ENCODE measurements at regions not wholly inside any gene's neighbourhood (a gene's known extent, or its start where the extent isn't known, plus 50 kb on each side); places are given as distances from the start of the nearest gene placed in this dataset.
"Not testable (repeated sequence)": the region's sequence is repeated elsewhere in the genome, so short reads cannot be mapped to it uniquely, and the experiment has no call there.

- DNase-seq, result no peak
These were observed 100.8 kb upstream of the UGP2 start for GRCh38 chr2:63740943-63741342.

- DNase-seq, result no peak
These were observed 99.7 kb upstream of the UGP2 start for GRCh38 chr2:63741884-63742579.

GRCh38 chr2:63742580-63742976 lies 99.1 kb upstream of the UGP2 start:
- no peak for DNase-seq

DNA sequence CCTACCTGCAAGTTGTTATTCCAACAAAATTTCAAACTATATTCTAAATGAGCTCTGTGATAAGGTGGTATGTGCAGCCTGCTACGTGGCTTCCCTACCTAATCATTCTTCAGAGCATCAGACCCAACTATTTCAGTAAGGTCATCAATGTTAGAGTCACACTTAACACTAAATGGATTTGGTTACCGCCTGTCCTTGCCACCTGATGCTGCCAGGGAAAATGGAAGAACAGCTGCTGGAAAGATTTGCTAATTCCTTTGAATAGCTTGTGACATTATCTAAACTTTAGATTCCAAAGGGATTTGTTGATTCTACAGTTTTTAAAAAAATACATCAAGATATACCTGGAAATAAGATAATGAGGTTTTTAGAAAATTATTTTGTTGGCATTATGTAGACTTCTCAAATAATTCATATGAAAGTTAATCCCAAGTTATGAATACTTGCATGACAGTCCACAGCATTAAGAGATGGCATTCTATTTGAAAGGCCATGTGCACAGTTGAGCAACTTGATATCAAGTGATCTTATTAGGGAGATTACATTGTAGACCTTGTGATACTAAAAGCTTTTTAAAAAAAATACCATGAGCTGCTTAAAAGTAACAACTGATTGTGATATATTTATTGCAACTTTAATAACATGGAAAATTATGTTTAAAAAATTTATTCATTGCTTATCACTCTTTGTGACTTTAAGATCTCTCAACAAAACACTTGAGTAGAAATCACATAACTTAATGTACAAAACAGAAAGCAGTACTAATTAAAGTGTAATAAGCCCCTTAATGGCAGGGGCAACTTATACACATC lies 98.3 kb upstream of the UGP2 start:
- DNase-seq, result no peak

- DNase-seq, result no peak
These were observed 97.4 kb upstream of the UGP2 start for GRCh38 chr2:63743982-63744966.

DNA sequence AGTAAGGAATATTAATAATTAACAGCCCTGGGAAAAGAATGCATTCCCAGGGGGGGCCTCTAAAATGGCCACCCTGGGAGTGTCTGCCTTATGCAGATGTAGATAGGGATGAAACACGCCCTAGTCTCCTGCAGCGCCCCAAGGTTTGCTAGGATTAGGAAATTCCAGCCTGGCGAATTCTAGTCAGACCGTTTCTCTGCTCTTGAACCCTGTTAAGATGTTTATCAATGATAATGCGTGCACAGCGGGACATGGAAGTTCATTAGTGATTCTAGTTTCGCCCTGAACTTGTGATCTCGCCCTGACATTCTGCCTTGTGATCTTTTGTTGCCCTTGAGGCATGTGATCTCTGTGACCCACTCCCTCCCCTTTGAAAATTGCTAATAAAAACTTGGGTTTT lies 95.1 kb upstream of the UGP2 start:
- not testable (repeated sequence) for DNase-seq

DNA sequence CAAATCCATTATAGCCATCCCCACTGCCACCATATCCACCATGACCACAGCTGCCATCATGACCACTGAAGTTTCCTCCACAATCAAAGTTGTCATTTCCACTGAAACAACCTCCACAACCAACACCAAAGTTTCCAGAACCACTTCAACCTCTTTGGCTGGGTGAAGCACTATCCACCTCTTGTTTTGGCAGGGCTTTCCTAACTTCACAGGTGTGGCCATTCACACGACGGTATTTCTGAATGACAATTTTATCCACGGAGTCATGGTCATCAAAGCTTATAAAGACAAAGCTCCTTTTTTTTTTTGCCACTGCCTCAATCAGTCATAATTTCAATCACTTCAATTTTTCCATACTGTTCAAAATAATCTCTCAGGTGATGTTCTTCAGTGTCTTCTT lies 89.8 kb upstream of the UGP2 start:
- no peak for DNase-seq

DNA sequence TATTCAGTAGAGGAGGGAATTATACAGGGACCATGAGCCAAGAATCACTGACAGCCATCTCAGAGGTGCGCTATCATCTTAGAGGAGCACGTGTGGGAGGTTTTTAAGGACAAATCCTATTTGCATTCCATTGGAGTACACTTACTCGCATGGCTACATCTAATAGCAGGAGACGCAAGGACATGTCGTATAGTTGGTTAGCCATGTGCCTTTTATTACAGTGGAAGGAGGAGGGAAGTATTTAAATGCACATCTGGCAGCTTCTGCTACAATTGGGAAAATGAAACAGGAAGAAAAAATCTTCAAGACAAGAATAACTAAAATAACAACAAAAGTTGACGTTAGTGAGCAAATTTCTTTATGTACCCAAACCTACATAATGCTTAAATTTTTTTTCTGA lies 86.5 kb upstream of the UGP2 start:
- no peak for DNase-seq

- no peak for DNase-seq
These were observed 85.7 kb upstream of the UGP2 start for GRCh38 chr2:63755965-63756364.

DNA sequence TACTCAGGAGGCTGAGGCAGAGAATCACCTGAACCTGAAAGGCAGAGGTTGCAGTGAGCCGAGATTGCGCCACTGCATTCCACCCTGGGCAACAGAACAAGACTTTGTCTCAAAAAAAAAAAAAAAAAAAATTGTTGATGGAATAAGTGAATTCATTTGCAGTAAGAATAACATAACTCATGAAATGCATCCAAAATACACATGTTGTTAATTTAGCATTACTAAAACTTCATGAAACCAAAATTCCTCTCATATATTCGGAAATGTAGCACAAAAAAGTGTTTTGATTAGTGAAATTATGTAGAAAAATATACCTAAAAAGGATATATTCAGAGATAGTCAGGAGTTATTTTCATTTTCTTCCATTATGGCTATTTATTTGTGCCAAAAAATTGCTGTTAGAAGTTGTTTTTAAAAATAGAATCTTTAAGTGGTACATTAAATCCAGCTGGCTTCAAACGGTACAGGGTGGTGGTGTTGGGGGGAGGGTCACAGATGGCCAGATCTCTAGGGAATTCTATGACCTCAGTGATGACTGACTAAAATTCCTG lies 78.2 kb upstream of the UGP2 start:
- no peak for DNase-seq

- DNase-seq, result no peak
These were observed 77.1 kb upstream of the UGP2 start for GRCh38 chr2:63764630-63765029.

DNA sequence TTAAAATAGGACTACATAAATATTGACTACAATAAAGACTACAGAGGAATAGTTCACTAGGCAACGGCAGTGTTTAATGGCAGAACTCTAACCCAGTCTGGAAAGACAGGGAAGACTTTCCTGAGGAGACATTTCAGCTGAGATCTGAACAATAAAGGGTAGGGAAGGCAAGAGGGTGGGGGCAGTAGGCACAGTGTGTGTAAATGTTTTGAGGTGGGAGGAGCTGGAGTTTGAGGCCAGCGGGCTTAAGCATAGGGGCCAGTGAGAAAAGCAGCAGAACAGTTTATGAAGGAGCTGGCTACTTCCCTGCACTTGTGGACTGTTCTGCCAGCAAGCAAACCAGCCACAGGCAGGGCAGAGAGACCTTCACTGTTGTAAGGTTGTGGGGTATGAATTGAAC lies 76.6 kb upstream of the UGP2 start:
- no peak for DNase-seq

- no peak for DNase-seq
These were observed 74.4 kb upstream of the UGP2 start for GRCh38 chr2:63767307-63767706.

DNA sequence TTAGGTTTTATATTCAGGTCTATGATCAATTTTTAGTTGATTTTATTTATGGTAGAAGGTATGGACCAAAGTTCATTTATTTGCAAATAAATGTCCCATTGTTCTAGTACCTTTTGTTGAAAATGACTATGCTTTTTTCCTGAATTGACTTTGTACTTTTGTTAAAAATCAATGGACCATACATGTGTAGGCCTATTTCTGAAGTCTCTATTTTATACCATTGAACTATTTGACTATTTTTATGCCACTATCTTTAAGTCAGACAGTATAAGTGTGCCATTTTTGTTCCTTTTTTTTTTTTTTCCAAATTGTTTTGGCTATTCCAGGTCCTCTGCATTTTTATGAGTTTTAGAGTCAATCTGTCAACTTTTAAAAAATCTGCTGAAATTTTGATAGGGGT lies 73.6 kb upstream of the UGP2 start:
- no peak for DNase-seq

- no peak for DNase-seq
These were observed 71.8 kb upstream of the UGP2 start for GRCh38 chr2:63769915-63770314.

DNA sequence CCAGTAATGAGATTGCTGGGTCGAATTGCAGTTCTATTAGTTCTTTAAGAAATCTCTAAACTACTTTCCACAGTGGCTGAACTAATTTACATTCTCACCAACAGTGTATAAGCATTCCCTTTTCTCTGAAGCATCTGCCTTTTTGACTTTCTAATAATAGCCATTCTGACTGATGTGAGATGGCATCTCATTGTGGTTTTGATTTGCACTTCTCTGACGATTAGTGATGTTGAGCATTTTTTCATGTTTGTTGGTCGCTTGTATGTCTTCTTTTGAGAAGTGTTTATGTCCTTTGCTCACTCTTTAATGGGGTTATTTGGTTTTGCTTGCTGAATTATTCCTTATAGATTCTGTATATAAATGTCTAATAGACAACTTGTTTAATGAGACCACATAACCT lies 69.6 kb upstream of the UGP2 start:
- no peak for DNase-seq

DNA sequence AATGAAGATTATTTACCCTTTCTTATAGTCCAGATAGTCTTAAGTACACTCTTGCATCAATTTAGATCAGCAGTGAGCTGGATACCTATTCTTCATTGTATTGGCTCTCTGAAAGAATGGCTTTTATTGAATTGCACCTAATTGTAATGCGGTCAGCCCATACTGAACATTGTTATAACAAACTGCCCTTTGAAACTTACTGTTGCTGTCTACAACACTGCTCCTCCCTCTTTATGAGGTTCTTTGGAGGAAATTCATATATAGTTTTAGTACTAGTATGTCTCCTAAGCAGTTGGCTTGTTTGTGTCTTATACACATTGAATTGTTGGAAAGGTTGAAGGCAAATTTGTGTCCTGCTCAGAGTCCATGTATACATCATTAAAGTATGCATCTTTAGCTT lies 66.5 kb upstream of the UGP2 start:
- no peak for DNase-seq

DNA sequence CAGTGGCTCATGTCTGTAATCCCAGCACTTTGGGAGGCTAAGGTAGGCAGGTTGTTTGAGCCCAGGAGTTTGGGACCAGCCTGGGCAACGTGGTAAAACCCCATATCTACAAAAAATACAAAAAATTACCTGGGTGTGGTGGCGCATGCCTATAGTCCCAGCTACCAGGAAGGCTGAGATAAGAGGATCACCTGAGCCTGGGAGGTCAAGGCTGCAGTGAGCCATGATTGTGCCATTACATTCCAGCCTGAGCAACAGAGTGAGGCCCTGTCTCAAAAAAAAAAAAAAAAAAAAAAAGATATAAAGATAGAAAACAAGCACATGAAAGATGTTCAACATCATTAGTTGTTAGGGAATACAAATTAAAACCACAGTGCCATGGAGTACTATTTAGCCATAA lies 65.3 kb upstream of the UGP2 start:
- DNase-seq, result no peak

DNA sequence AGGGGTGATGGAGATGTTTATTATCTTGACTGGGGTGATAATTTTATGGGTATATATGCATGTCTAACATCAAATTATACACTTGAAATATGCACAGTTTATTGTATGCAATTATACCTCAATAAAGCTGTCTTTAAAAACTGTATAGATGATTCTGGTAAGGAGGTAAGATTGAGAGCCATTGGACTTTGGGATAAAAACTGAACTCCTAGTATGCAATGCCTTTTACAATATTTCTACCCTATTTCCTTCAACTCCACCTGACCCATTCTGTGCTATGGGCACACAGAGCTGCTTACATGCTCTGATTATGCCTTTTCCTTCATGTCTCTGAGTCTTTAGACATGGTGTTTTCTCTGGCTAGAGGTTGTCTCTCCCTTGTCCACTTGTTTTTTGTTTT lies 63.9 kb upstream of the UGP2 start:
- DNase-seq, result no peak

DNA sequence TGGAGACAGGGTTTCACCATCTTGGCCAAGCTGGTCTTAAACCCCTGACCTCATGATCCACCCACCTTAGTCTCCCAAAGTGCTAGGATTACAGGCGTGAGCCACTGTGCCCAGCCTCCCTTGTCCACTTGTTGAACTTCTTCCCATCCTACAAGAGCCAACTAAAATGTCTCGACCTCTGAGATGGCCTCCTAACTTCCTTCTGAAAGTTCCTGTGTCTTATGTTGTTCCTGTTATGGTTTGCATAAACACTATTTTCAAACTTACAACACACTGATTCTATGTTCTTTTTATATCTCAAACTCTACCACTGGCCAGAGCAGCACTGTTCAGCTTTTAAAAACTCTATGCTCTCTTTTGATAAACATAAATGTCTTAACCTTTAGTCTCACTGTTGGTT lies 63.3 kb upstream of the UGP2 start:
- no peak for DNase-seq

- DNase-seq, result no peak
These were observed 61.1 kb upstream of the UGP2 start for GRCh38 chr2:63780518-63781155.

- no peak for DNase-seq
These were observed 57.2 kb upstream of the UGP2 start for GRCh38 chr2:63784461-63784860.

DNA sequence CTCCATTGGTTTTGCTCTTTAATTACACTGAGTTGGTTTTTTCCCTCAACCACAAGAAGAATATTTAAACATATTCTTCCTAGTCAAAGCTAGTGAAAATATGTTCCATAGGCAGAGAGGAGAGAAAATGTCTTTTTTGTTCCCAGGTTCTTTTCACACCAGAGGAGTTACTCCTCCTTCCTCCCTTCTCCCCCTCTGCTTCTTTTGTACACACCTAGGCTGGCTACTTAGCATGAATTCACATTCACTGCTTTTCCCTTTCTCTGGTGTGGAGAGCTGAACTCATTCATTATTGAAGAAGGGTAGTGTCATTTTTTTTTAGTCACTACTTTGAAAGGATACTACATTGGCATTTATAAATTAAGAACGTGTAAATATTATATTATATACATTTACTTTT lies 56.6 kb upstream of the UGP2 start:
- DNase-seq, result no peak
